Right renal pelvis (tissue), 4 donors: ENCODE measurements at regions not wholly inside any gene's neighbourhood (a gene's known extent, or its start where the extent isn't known, plus 50 kb on each side); places are given as distances from the start of the nearest gene placed in this dataset.

Source experiments
- DNase-seq, 4 donors: peaks; one replicate each; pipeline ENCODE4 v3.0.0-alpha.2; 2013; ENCODE audit warnings: low read depth in 4 of 4, low spot score in 3 of 4, missing footprints in 1 of 4

- no peak for DNase-seq
Measured at GRCh38 chr7:130909161-130909836, 175.3 kb upstream of the KLF14 start.

GRCh38 chr7:130909881-130910672 lies 176.1 kb upstream of the KLF14 start:
- no peak for DNase-seq

DNA sequence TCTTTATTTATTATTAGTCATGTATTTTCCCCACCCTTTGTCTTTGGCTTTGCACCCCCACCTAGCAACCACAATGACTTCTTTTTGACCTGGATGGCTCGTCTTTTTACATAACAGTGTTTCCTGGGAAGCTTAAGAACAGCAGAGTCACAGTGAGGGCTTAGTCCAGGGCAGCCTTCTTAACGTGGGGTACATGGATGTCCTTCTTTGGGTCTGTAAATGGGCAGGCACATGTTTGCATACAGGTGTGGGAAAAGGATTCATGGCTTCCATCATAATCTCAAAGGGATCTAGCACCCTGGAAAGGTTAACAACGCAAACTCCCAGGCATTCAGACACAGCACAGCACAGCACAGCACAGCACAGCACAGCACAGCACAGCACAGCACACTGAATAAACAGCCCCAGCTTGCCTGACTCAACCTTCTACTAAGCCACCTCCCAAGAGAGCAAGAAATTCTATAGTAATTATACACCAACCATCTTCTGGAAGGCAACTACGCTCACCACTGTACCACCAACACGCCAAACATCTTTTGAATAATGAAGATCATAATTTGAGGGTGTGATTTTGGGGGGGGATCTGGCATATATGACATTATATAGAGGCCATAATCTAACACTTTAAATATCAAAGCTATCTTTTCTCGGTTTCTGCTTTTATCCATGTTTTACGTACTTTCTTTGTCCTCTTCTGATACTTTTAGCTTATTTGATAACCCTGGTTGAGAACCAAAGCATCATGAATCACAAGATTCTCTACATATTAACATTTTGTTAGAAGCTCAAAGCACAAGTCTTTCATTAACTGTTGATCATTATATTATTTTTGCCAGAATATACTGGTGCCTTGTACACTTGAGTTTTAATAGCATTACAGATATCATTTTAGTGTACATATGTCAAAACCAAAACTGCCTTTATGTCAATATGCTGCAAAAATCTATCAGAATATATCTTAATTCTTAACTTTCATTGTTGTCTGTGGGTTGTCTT lies 177.2 kb upstream of the KLF14 start:
- DNase-seq, result no peak

DNA sequence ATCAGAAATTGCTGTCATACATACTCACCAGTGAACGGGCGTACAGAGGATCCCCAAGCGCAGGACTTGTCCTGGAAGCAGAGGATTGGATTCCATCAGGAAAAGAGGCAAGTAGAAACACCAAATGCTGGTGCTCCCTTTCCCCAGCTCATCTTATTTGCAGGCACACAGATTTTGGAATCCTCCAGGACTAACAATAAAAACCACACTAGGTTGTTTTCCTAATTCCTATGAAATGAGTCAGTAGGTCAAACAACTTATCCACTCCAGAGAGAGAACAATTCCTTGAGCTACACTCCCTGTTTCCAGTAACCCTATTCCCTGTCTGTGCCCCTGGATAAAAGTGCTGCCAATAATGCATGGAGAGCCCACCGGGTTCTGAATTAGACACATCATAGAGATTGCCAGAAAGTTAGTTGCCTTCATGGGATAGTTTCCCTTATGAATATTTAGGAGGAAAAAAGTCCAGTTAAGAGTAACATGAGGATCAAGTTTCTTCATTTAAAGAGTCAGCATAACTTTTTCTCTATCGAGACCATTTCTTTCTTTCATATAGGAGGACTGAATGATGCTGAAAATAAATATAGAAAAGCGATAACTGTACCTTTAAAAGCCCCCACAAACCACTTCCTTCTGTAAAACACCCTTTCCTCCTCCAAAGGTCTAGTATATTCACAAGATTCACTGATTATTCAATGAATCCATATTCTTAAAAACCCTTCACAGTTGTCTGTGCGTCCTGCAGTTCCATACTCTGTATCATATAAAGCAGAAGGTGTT lies 178.3 kb upstream of the KLF14 start:
- DNase-seq, result no peak

GRCh38 chr7:130912862-130913638 lies 179.0 kb upstream of the KLF14 start:
- no peak for DNase-seq

GRCh38 chr7:130913639-130914553 lies 179.9 kb upstream of the KLF14 start:
- no peak for DNase-seq

DNA sequence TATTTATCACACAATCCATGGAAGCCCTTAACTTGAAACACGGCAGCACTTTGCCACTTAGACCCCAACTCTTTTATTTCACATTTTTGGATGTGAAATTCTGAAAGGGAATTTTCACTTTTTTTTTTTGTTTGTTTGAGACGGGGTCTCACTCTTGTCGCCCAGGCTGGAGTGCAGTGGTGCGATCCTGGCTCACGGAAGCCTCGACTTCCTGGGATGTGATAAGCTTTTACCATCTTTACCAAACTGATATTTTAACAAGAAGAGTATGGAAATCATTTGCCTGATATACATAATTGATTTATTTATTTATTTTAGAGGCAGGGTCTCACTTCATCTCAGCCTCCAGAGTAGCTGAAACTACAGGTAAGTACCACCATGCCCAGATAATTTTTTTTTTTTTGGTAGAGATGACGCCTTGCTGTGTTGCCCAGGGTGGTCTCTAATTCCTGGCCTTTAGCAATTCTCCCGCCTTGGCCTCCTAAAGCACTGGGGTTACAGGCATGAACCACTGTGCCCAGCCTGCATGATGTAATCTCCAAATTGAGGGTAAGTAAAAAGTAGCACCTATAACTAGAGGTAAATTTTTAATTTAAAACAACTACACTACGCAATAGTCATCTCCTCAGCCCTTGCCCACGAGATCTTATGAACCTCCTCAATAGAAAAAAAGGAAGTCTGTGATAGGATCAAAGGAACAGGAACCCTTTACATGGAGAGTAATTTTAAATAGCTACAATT lies 180.7 kb upstream of the KLF14 start:
- DNase-seq, result no peak

GRCh38 chr7:130917669-130918128 lies 183.7 kb upstream of the KLF14 start:
- DNase-seq, result no peak

DNA sequence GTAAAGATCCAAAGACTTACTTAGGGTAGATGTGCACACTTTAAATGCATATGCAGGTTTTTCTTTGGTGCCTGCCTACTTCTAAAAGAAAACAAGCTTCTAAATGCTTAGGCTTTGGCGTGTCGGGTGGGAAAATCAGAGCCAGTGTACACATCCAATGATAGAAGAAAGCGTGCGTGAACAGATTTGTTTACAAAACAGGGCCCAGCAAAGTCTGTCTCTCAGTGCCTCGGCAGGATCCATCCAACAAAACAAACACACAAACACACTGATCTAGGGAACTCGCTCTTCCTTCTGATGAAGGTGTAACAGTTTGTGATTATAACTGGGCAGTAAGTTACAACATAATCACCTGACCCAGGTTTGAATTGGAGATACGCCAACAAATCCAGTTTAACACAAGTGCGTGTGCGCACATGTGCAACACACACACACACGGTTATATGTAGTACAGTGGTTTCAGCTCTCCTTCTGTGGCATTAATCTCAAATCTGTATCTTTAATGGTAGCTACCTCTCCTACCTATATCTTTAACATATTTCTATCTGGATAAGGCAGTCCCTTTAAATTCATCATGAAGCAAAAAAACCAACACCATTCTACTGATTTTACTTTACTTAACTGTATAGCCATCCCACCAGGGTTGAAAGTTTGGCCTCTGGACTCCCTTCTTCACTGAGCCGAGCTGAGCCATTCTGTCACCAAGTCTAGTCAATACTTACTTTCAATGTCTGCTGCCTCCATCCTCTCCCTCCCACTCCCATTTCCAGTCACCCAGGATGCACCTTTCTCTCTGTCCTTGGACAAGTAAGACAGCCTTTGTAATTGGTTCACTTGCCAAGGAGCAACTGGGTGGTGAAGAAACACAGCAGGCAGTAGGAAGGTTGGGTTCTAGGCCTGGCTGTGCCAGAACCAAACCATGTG lies 184.4 kb upstream of the KLF14 start:
- no peak for DNase-seq

GRCh38 chr7:130919316-130920103 lies 185.5 kb upstream of the KLF14 start:
- no peak for DNase-seq

DNA sequence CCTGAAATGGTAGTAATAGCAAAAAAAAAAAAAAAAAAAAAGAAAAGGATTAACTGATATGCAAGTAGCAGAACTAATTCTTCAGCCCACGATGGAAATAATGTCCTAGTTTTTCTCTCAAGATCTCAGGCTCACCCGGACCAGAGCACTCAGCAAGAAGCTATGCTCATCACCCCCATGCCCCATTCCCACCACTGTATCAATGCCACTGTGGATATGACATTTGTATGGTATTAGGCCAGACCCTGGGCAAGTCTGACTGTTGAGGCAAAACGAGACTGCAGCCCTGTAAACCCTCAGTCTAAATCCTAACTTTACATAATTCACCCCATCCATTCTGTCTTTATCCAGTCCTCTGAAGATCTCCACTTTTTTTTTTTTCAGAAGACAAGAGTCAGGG lies 186.1 kb upstream of the KLF14 start:
- no peak for DNase-seq

- peak; percentile 65 to 81 (median 78) for DNase-seq
Measured at GRCh38 chr7:130921391-130922180, 187.6 kb upstream of the KLF14 start.

GRCh38 chr7:130922206-130923112 lies 188.5 kb upstream of the KLF14 start:
- DNase-seq, result no peak

- no peak for DNase-seq
Measured at GRCh38 chr7:130923365-130923764, 189.4 kb upstream of the KLF14 start.
